K562 (cell line): ENCODE measurements at regions not wholly inside any gene's neighbourhood (a gene's known extent, or its start where the extent isn't known, plus 50 kb on each side); places are given as distances from the start of the nearest gene placed in this dataset.

ENCODE experiments used
- ATAC-seq: fragments of 200-7000 bp; cut with Tn5 transposase; 3 replicates; pipeline ENCODE4 v1.9.1; 2020; ENCODE audit warnings: moderate library complexity
- BruUV-seq: library from RNA; stranded (reverse); fragments of 400-500 nt; replicated peaks from 2 replicates; lab custom pipeline; 2021; lab: Mats Ljungman, UMichigan
- CTCF ChIA-PET: fragments of 300-600 bp; formaldehyde crosslinking; extraction: SDS; loops from one replicate; lab custom pipeline; 2021; ENCODE audit warnings: low intra/inter-chr PET ratio; lab: Yijun Ruan, JAX
- POLR2A ChIA-PET: fragments of 300-600, 350-650 bp; sonication (Branson Sonifier 250); formaldehyde crosslinking; extraction: SDS; loops from one replicate; lab custom pipeline; 2021; ENCODE audit warnings: antibody characterized with exemption, inconsistent platforms; lab: Yijun Ruan, JAX
- DNase-seq, 4 experiments: peaks; one replicate each; pipeline versions ENCODE4 v3.0.0 to v3.0.0-alpha.2; 2011 to 2018; ENCODE audit warnings: low spot score in 3 of 4, mixed read lengths in 3 of 4; ENCODE audit errors: extremely low read depth in 1 of 4
- FAIRE-seq: peaks from 2 replicates; lab custom pipeline; 2011; peaks lifted over from hg19 to GRCh38; lab: Jason Lieb, UNC
- H2AFZ ChIP-seq: 2 replicates; pipeline ENCODE4 v1.6.0; 2011; ENCODE audit warnings: low read depth, low read length, control low read depth, inconsistent platforms
- H3K27ac ChIP-seq: fragments of 200-600 bp; 3 replicates; pipeline ENCODE4 v1.8.0; 2011; ENCODE audit warnings: low read depth, mild to moderate bottlenecking, control low read depth, inconsistent platforms, low read length, moderate library complexity, mixed read lengths; ENCODE audit errors: extremely low read depth
- H3K27me3 ChIP-seq, 2 experiments: fragments of 300-600 bp in 1 of 2; 2 replicates in 1 of 2; 3 replicates in 1 of 2; pipeline versions ENCODE4 v1.6.0 to v1.8.0; 2011; ENCODE audit warnings: inconsistent platforms in 2 of 2, low read length in 2 of 2, mild to moderate bottlenecking in 1 of 2, mixed read lengths in 1 of 2, moderate library complexity in 1 of 2; ENCODE audit not compliant: control insufficient read depth in 2 of 2, insufficient read depth in 2 of 2
- H3K36me3 ChIP-seq: fragments of 300-600 bp; 3 replicates; pipeline ENCODE4 v1.8.0; 2011; ENCODE audit warnings: mild to moderate bottlenecking, low read length, inconsistent platforms; ENCODE audit not compliant: control insufficient read depth, insufficient read depth
- H3K4me1 ChIP-seq, 2 experiments: fragments of 200-600 bp in 1 of 2; replicated peaks in 1 of 2; 2 replicates in 1 of 2; 3 replicates in 1 of 2; pipeline versions ENCODE4 v1.5.1 to v1.8.0; 2011; ENCODE audit warnings: inconsistent platforms in 2 of 2, low read length in 2 of 2, mild to moderate bottlenecking in 1 of 2, mixed read lengths in 1 of 2, moderate library complexity in 1 of 2; ENCODE audit not compliant: control insufficient read depth in 2 of 2, insufficient read depth in 2 of 2
- H3K4me2 ChIP-seq: 2 replicates; pipeline ENCODE4 v1.6.1; 2011; ENCODE audit warnings: low read length, control low read depth, inconsistent platforms, mixed read lengths; ENCODE audit not compliant: insufficient read depth
- H3K4me3 ChIP-seq: fragments of 200-600 bp; sonication (generic), shearing (Covaris generic); 2 replicates; pipeline ENCODE4 v1.5.1; 2016; ENCODE audit warnings: control low read depth, inconsistent platforms
- H3K79me2 ChIP-seq: fragments of 200-600 bp; 3 replicates; pipeline ENCODE4 v1.8.0; 2011; ENCODE audit warnings: low read length, inconsistent platforms; ENCODE audit not compliant: control insufficient read depth, insufficient read depth
- H3K9ac ChIP-seq, 2 experiments: 2 replicates each; pipeline versions ENCODE4 v1.6.0 to v1.6.1; 2011; ENCODE audit warnings: low read depth in 2 of 2, low read length in 2 of 2, control low read depth in 1 of 2, inconsistent platforms in 1 of 2, mild to moderate bottlenecking in 1 of 2, mixed read lengths in 1 of 2; ENCODE audit not compliant: insufficient read depth in 1 of 2
- H3K9me1 ChIP-seq: one replicate; pipeline ENCODE4 v1.6.0; 2011; ENCODE audit warnings: inconsistent platforms, mild to moderate bottlenecking, low read length, moderate library complexity; ENCODE audit not compliant: control insufficient read depth, insufficient read depth
- H3K9me3 ChIP-seq: replicated peaks from 2 replicates; pipeline ENCODE4 v1.5.1; 2011; ENCODE audit warnings: low read depth, low read length, inconsistent platforms; ENCODE audit not compliant: control insufficient read depth, insufficient read depth
- H4K20me1 ChIP-seq: replicated peaks from 2 replicates; pipeline ENCODE4 v1.6.1; 2011; ENCODE audit warnings: low read length, inconsistent platforms, mixed read lengths; ENCODE audit not compliant: control insufficient read depth, insufficient read depth
- CCAR2 ChIP-seq: fragments of 200-400 bp; formaldehyde crosslinking; IDR thresholded peaks from 2 replicates; pipeline ENCODE4 v1.6.1; 2017; ENCODE audit warnings: mild to moderate bottlenecking, low read depth, low read length
- FOXA3 ChIP-seq, 2 experiments: fragments of 450-650 bp in 1 of 2; sonication (generic) in 1 of 2; formaldehyde crosslinking; IDR thresholded peaks in 1 of 2; conservative IDR thresholded peaks in 1 of 2; 2 replicates each; pipeline versions ENCODE4 v1.4.0 to v1.8.0; 2020 to 2022; ENCODE audit warnings: mild to moderate bottlenecking in 2 of 2, missing genetic modification reagents in 1 of 2
- FOXJ2 ChIP-seq: fragments of 200-800 bp; sonication (Bioruptor generic); IDR thresholded peaks from 2 replicates; pipeline ENCODE4 v1.6.1; 2016; ENCODE audit warnings: missing genetic modification characterization, missing compliant biosample characterization
- JUND ChIP-seq, 2 experiments: IDR thresholded peaks; 2 replicates in 1 of 2; 3 replicates in 1 of 2; pipeline ENCODE4 v1.6.1; 2011; ENCODE audit warnings: borderline replicate concordance in 2 of 2, low read depth in 2 of 2, low read length in 2 of 2, improper control_type of control experiment in 1 of 2, missing biosample characterization in 1 of 2, missing genetic modification characterization in 1 of 2, missing genetic modification reagents in 1 of 2
- MAFF ChIP-seq: IDR thresholded peaks from 2 replicates; pipeline ENCODE4 v1.6.1; 2012; ENCODE audit warnings: low read length, improper control_type of control experiment
- ZBTB26 ChIP-seq: fragments of 450-650 bp; formaldehyde crosslinking; IDR thresholded peaks from 2 replicates; pipeline ENCODE4 v1.4.0; 2022; ENCODE audit warnings: missing genetic modification characterization
- ZBTB33 ChIP-seq: sonication (generic); formaldehyde crosslinking; IDR thresholded peaks from 2 replicates; pipeline ENCODE4 v1.8.1; 2023; ENCODE audit warnings: mild to moderate bottlenecking, missing genetic modification reagents
- ZNF280B ChIP-seq: fragments of 250-450 bp; sonication (Bioruptor Pico); IDR thresholded peaks from 2 replicates; pipeline ENCODE4 v1.5.1; 2021; ENCODE audit warnings: mild to moderate bottlenecking
- ZNF589 ChIP-seq: fragments of 200-800 bp; sonication (Bioruptor generic); IDR thresholded peaks from 2 replicates; pipeline ENCODE4 v1.6.1; 2016; ENCODE audit warnings: low read depth, missing genetic modification characterization, missing compliant biosample characterization
- ZNF655 ChIP-seq: fragments of 250-450 bp; sonication (Bioruptor Pico); IDR thresholded peaks from 2 replicates; pipeline ENCODE4 v1.5.0; 2021
- ZNF696 ChIP-seq: fragments of 250-450 bp; sonication (Bioruptor Pico); conservative IDR thresholded peaks from 2 replicates; pipeline ENCODE4 v1.4.0; 2020; ENCODE audit warnings: mild to moderate bottlenecking, moderate library complexity
- ZNF780A ChIP-seq: fragments of 250-450 bp; sonication (Bioruptor Pico); IDR thresholded peaks from 2 replicates; pipeline ENCODE4 v1.5.0; 2021; ENCODE audit warnings: mild to moderate bottlenecking
- WGBS: fragments of 100-300 bp; shearing (Covaris generic); methylation state at CpG from one replicate; pipeline ENCODE4 v1.1.6; 2016; ENCODE audit warnings: low coverage, mixed read lengths; ENCODE audit not compliant: insufficient coverage; ENCODE audit errors: missing lambda C conversion rate; 5-methylcytosine and 5-hydroxymethylcytosine counted together
- in situ Hi-C: fragments of 300-500 bp; cut with MboI; formaldehyde crosslinking; loops from 4 replicates; pipeline ENCODE4 v1.15.0; 2018; ENCODE audit warnings: inconsistent platforms, mixed read lengths
- intact Hi-C: fragments of 100-400 bp; cut with micrococcal nuclease; formaldehyde crosslinking; loops from 2 replicates; pipeline ENCODE4 v1.14.2; 2022
- TF ChIP-seq, protein P1 (sequence below): fragments of 150-350 bp; conservative IDR thresholded peaks from 2 replicates; pipeline ENCODE4 v1.6.1; 2014; ENCODE audit warnings: low read length

GRCh38 chr5:20498926-20499325, 510.9 kb upstream of the CDH18 start:
- WGBS, result 3% methylated on average over 3 of the region's 3 CpGs
- Histone ChIP-seq H3K4me1 (no peaks in the 10 kb centered on the region), H2AFZ (no peak overlapping the region), H3K79me2 (no peaks in the 10 kb centered on the region), H3K9me1 (no peaks in the 10 kb centered on the region), H3K36me3 (no peaks in the 10 kb centered on the region), H3K9me3 (no peaks in the 10 kb centered on the region; the same call in 1 of the 2 replicates), H3K27ac (no peak overlapping the region), H3K4me3 (no peak overlapping the region), H4K20me1 (no peaks in the 10 kb centered on the region), H3K9ac (no peak overlapping the region), H3K4me2 (no peak overlapping the region)
- ChIA-PET CTCF (no interaction called here), POLR2A (no interaction called here)
- in situ Hi-C loops (no loop called here), intact Hi-C loops (no loop called here)
- no peak for FAIRE-seq
- no peak for TF ChIP-seq ZNF780A (CRISPR knock-in tag)
- TF ChIP-seq ZNF589 (CRISPR knock-in tag), result no peak
- TF ChIP-seq JUND (IDR thresholded peaks at IDR 0.05; ENCODE audit: borderline replicate concordance, low read depth, low read length), result no peak
- no peak for TF ChIP-seq JUND (tag; IDR thresholded peaks at IDR 0.05; ENCODE audit: borderline replicate concordance, low read depth, low read length)
- TF ChIP-seq ZBTB33 (CRISPR knock-in tag), result no peak
- TF ChIP-seq ZBTB26, result no peak
- no peak for TF ChIP-seq CCAR2
- TF ChIP-seq ZNF280B (CRISPR knock-in tag), result no peak
- no peak for TF ChIP-seq FOXJ2 (tag)
- no peak for TF ChIP-seq ZNF655 (CRISPR knock-in tag)
- no peak for TF ChIP-seq FOXA3 (CRISPR knock-in tag; conservative IDR thresholded peaks at IDR 0.05 in 1 of 2, IDR thresholded peaks at IDR 0.05 in 1 of 2)
- no peak for TF ChIP-seq ZNF696
- no peak for TF ChIP-seq MAFF
- TF ChIP-seq, protein P1, sequence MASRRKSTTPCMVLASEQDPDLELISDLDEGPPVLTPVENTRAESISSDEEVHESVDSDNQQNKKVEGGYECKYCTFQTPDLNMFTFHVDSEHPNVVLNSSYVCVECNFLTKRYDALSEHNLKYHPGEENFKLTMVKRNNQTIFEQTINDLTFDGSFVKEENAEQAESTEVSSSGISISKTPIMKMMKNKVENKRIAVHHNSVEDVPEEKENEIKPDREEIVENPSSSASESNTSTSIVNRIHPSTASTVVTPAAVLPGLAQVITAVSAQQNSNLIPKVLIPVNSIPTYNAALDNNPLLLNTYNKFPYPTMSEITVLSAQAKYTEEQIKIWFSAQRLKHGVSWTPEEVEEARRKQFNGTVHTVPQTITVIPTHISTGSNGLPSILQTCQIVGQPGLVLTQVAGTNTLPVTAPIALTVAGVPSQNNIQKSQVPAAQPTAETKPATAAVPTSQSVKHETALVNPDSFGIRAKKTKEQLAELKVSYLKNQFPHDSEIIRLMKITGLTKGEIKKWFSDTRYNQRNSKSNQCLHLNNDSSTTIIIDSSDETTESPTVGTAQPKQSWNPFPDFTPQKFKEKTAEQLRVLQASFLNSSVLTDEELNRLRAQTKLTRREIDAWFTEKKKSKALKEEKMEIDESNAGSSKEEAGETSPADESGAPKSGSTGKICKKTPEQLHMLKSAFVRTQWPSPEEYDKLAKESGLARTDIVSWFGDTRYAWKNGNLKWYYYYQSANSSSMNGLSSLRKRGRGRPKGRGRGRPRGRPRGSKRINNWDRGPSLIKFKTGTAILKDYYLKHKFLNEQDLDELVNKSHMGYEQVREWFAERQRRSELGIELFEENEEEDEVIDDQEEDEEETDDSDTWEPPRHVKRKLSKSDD, result no peak
- TF ChIP-seq, all 486 proteins: peak for 0
- H3K27me3 ChIP-seq, result no peaks in the 10 kb centered on the region
- no TSS peak for BruUV-seq
- no peak for ATAC-seq
- no peak for DNase-seq
